ENCODE measurements at regions not wholly inside any gene's neighbourhood (a gene's known extent, or its start where the extent isn't known, plus 50 kb on each side); places are given as distances from the start of the nearest gene placed in this dataset.

- intact Hi-C loops (cut with micrococcal nuclease), result no loop called here
- H3K79me2 ChIP-seq (ENCODE audit: insufficient read depth, low read length), result no peaks in the 10 kb centered on the region
- no TSS peak for BruUV-seq (replicated peaks)
- H4K20me1 ChIP-seq (ENCODE audit: insufficient read depth), result no peaks in the 10 kb centered on the region
- no peak overlapping the region for H2AFZ ChIP-seq (ENCODE audit: low read depth, low read length, poor library complexity, severe bottlenecking)
- H3K4me3 ChIP-seq (replicated peaks in 1 of 2; ENCODE audit: low read depth in 1 of 2, low read length in 2 of 2), result no peak overlapping the region
- ChIA-PET RAD21 (ENCODE audit: low non-redundant PET in 1 of 2, low total read pairs in 2 of 2, uncharacterized antibody in 2 of 2, unreplicated experiment in 2 of 2) (no interaction called here), CTCF (no interaction called here), POLR2A (no interaction called here)
- no peak overlapping the region for H3K27ac ChIP-seq (ENCODE audit: low read depth, low read length)
- H3K4me1 ChIP-seq (ENCODE audit: control insufficient read depth in 1 of 2, insufficient read depth in 2 of 2, low read length in 2 of 2), result no peaks in the 10 kb centered on the region
- H3K9me3 ChIP-seq (ENCODE audit: control insufficient read depth in 1 of 2, insufficient read depth in 1 of 2, low read depth in 1 of 2, low read length in 2 of 2), result no peaks in the 10 kb centered on the region
- DNase-seq (ENCODE audit: low read depth, low spot score) (no peak), ATAC-seq (no peak)
- no peak overlapping the region for H3K4me2 ChIP-seq (ENCODE audit: low read length)
- H3K36me3 ChIP-seq (ENCODE audit: control insufficient read depth in 1 of 2, insufficient read depth in 2 of 2, low read length in 2 of 2), result no peaks in the 10 kb centered on the region
- TF ChIP-seq EGR1 (IDR thresholded peaks at IDR 0.05; ENCODE audit: low read depth), result no peak
- no peak for TF ChIP-seq MAX (IDR thresholded peaks at IDR 0.05)
- no peak for TF ChIP-seq ZFX (IDR thresholded peaks at IDR 0.05)
- no peak for TF ChIP-seq TCF7L2 (IDR thresholded peaks at IDR 0.05; ENCODE audit: borderline replicate concordance, extremely low read depth, insufficient read depth, insufficient read length)
- no peak for TF ChIP-seq JUND (IDR thresholded peaks at IDR 0.05)
- TF ChIP-seq ATF3 (IDR thresholded peaks at IDR 0.05), result no peak
- TF ChIP-seq CBX3 (IDR thresholded peaks at IDR 0.05; ENCODE audit: low read depth), result no peak
- TF ChIP-seq SIN3A (IDR thresholded peaks at IDR 0.05; ENCODE audit: low read depth), result no peak
- no peak for TF ChIP-seq CEBPB (IDR thresholded peaks at IDR 0.05; ENCODE audit: low read depth)
- no peak for TF ChIP-seq REST (IDR thresholded peaks at IDR 0.05; ENCODE audit: low read depth)
- TF ChIP-seq POLR2A (IDR thresholded peaks at IDR 0.05; ENCODE audit: borderline replicate concordance, extremely low read depth, insufficient read depth, insufficient read length), result no peak
- TF ChIP-seq ZNF274 (IDR thresholded peaks at IDR 0.05; ENCODE audit: low read depth, low read length), result no peak
- TF ChIP-seq POLR2AphosphoS5 (IDR thresholded peaks at IDR 0.05; ENCODE audit: low read depth, low read length), result no peak
- TF ChIP-seq SRF (IDR thresholded peaks at IDR 0.05; ENCODE audit: low read depth), result no peak
- no peak for TF ChIP-seq SP1 (IDR thresholded peaks at IDR 0.05; ENCODE audit: low read depth)
- TF ChIP-seq ELF1 (IDR thresholded peaks at IDR 0.05; ENCODE audit: borderline replicate concordance, low read depth), result no peak
- TF ChIP-seq RAD21 (IDR thresholded peaks at IDR 0.05; ENCODE audit: low read depth), result no peak
- no peak for TF ChIP-seq CTCF (IDR thresholded peaks at IDR 0.05 in 2 of 3, conservative IDR thresholded peaks at IDR 0.05 in 1 of 3; ENCODE audit: borderline replicate concordance in 1 of 3, insufficient read depth in 1 of 3, low read depth in 2 of 3, low read length in 2 of 3)
- no peaks in the 10 kb centered on the region for H3K9me2 ChIP-seq (ENCODE audit: insufficient read depth)
- no peak overlapping the region for H3K9ac ChIP-seq (ENCODE audit: low read length)
- H3K27me3 ChIP-seq (ENCODE audit: insufficient read depth, low read length), result no peaks in the 10 kb centered on the region
These were observed 269.7 kb upstream of the PHF14 start for GRCh38 chr7:10703981-10704380.
